ENCODE measurements at regions not wholly inside any gene's neighbourhood (a gene's known extent, or its start where the extent isn't known, plus 50 kb on each side); places are given as distances from the start of the nearest gene placed in this dataset.

GRCh38 chr3:191627064-191627463, 166.1 kb downstream of the PYDC2 start:
- Mint-ChIP-seq H3K4me1 (ENCODE audit: low read depth, unreplicated experiment) (no peaks in the 10 kb centered on the region), H3K27ac (ENCODE audit: unreplicated experiment) (no peak overlapping the region), H3K36me3 (ENCODE audit: low read depth, unreplicated experiment) (no peaks in the 10 kb centered on the region), H3K27me3 (ENCODE audit: low read depth, unreplicated experiment) (no peaks in the 10 kb centered on the region), H3K4me3 (ENCODE audit: unreplicated experiment) (no peak overlapping the region), H3K9me3 (ENCODE audit: unreplicated experiment) (no peaks in the 10 kb centered on the region)
- Histone ChIP-seq H3K36me3 (ENCODE audit: insufficient read depth, low read length) (no peaks in the 10 kb centered on the region), H3K9me3 (ENCODE audit: insufficient read depth, low read depth, low read length) (no peaks in the 10 kb centered on the region), H3K9ac (ENCODE audit: low read length) (no peak overlapping the region), H3K4me1 (ENCODE audit: insufficient read depth, low read length) (no peaks in the 10 kb centered on the region), H4K20me1 (ENCODE audit: insufficient read depth, low read length) (no peaks in the 10 kb centered on the region), H3K27ac (ENCODE audit: low read depth, low read length) (no peak overlapping the region), H3K27me3 (ENCODE audit: insufficient read depth, low read length) (no peaks in the 10 kb centered on the region), H3K79me2 (ENCODE audit: insufficient read depth, low read length) (no peaks in the 10 kb centered on the region), H2AFZ (ENCODE audit: low read depth, low read length) (no peak overlapping the region), H3K4me3 (ENCODE audit: insufficient read depth, low read depth, low read length) (no peak overlapping the region), H3K4me2 (ENCODE audit: low read length) (peak overlapping the region; percentile 33)
- TF ChIP-seq EZH2 (IDR thresholded peaks at IDR 0.05; ENCODE audit: insufficient read depth, low read length) (no peak), CTCF (IDR thresholded peaks at IDR 0.05; ENCODE audit: insufficient read depth, low read depth, low read length) (no peak)
- peak; percentile 3 for DNase-seq (ENCODE audit: low read depth)
- no peak for FAIRE-seq

GRCh38 chr3:191628571-191628970, 167.6 kb downstream of the PYDC2 start:
- H3K27ac Mint-ChIP-seq (ENCODE audit: unreplicated experiment), result no peak overlapping the region
- Histone ChIP-seq H3K36me3 (ENCODE audit: insufficient read depth, low read length) (no peaks in the 10 kb centered on the region), H3K27ac (ENCODE audit: low read depth, low read length) (no peak overlapping the region), H3K9ac (ENCODE audit: low read length) (no peak overlapping the region), H2AFZ (ENCODE audit: low read depth, low read length) (no peak overlapping the region), H3K27me3 (ENCODE audit: insufficient read depth, low read length) (no peaks in the 10 kb centered on the region), H3K9me3 (ENCODE audit: insufficient read depth, low read depth, low read length) (no peaks in the 10 kb centered on the region), H3K4me1 (ENCODE audit: insufficient read depth, low read length) (no peaks in the 10 kb centered on the region), H3K4me3 (ENCODE audit: insufficient read depth, low read depth, low read length) (no peak overlapping the region), H3K4me2 (ENCODE audit: low read length) (no peak overlapping the region), H3K79me2 (ENCODE audit: insufficient read depth, low read length) (no peaks in the 10 kb centered on the region), H4K20me1 (ENCODE audit: insufficient read depth, low read length) (no peaks in the 10 kb centered on the region)
- no peaks in the 10 kb centered on the region for H3K9me3 Mint-ChIP-seq (ENCODE audit: unreplicated experiment)
- FAIRE-seq, result no peak
- no peaks in the 10 kb centered on the region for H3K4me1 Mint-ChIP-seq (ENCODE audit: low read depth, unreplicated experiment)
- DNase-seq (ENCODE audit: low read depth), result no peak
- TF ChIP-seq EZH2 (IDR thresholded peaks at IDR 0.05; ENCODE audit: insufficient read depth, low read length) (no peak), CTCF (IDR thresholded peaks at IDR 0.05; ENCODE audit: insufficient read depth, low read depth, low read length) (no peak)
- no peak overlapping the region for H3K4me3 Mint-ChIP-seq (ENCODE audit: unreplicated experiment)
- no peaks in the 10 kb centered on the region for H3K27me3 Mint-ChIP-seq (ENCODE audit: low read depth, unreplicated experiment)
- H3K36me3 Mint-ChIP-seq (ENCODE audit: low read depth, unreplicated experiment), result no peaks in the 10 kb centered on the region

DNA sequence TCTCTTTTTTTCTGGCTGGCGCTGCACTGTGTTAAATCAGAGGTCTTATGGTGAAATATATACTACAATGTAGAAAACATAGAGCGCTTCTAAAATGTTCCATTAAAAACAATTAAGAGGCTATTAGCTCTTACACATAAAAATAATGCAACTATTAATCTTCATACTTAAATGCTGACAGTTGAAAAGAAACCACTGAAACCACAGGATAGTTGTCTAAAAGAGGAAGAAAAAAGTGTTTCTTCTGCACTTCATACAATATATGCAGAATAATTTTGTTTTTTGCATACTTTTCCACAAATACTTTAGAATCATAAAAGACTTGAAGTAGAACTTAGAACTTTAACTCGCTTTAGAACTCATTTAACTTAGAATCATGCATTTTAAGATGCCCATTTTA, 170.5 kb downstream of the PYDC2 start:
- Histone ChIP-seq H4K20me1 (ENCODE audit: insufficient read depth, low read length) (no peaks in the 10 kb centered on the region), H3K9ac (ENCODE audit: low read length) (no peak overlapping the region), H3K27me3 (ENCODE audit: insufficient read depth, low read length) (no peaks in the 10 kb centered on the region), H3K4me2 (ENCODE audit: low read length) (no peak overlapping the region), H3K79me2 (ENCODE audit: insufficient read depth, low read length) (no peaks in the 10 kb centered on the region), H3K4me3 (ENCODE audit: insufficient read depth, low read depth, low read length) (no peak overlapping the region), H2AFZ (ENCODE audit: low read depth, low read length) (no peak overlapping the region), H3K36me3 (ENCODE audit: insufficient read depth, low read length) (no peaks in the 10 kb centered on the region), H3K9me3 (ENCODE audit: insufficient read depth, low read depth, low read length) (no peaks in the 10 kb centered on the region), H3K27ac (ENCODE audit: low read depth, low read length) (no peak overlapping the region), H3K4me1 (ENCODE audit: insufficient read depth, low read length) (no peaks in the 10 kb centered on the region)
- DNase-seq (ENCODE audit: low read depth), result no peak
- Mint-ChIP-seq H3K27me3 (ENCODE audit: low read depth, unreplicated experiment) (no peaks in the 10 kb centered on the region), H3K27ac (ENCODE audit: unreplicated experiment) (no peak overlapping the region), H3K4me3 (ENCODE audit: unreplicated experiment) (no peak overlapping the region), H3K4me1 (ENCODE audit: low read depth, unreplicated experiment) (no peaks in the 10 kb centered on the region), H3K9me3 (ENCODE audit: unreplicated experiment) (no peaks in the 10 kb centered on the region), H3K36me3 (ENCODE audit: low read depth, unreplicated experiment) (no peaks in the 10 kb centered on the region)
- FAIRE-seq, result no peak
- TF ChIP-seq EZH2 (IDR thresholded peaks at IDR 0.05; ENCODE audit: insufficient read depth, low read length) (no peak), CTCF (IDR thresholded peaks at IDR 0.05; ENCODE audit: insufficient read depth, low read depth, low read length) (no peak)
